ENCODE measurements at regions not wholly inside any gene's neighbourhood (a gene's known extent, or its start where the extent isn't known, plus 50 kb on each side); places are given as distances from the start of the nearest gene placed in this dataset.

DNA sequence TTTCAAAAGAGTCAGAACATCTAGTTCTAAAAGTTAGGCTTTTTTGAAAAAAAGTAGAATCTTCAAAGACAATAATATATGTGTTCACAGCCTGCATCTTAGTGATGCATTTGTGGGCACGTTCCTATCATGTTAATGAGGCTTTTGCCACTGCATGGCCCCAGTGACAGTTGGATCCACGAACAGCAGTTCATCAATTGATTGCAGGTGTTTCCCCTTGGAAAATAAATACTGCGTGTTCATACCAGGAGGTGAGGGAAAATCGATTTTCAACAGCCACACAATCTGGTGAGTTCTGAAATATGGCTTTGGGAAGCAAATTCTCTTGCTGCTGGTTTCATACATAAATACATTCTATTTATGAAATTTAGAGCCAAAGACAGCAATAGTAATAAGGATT is 343.8 kb upstream of the SLC10A2 start:
- Histone ChIP-seq H3K27ac (no peak overlapping the region), H3K4me3 (ENCODE audit: low read depth, low read length) (no peak overlapping the region), H3K27me3 (replicated peaks) (no peaks in the 10 kb centered on the region), H3K36me3 (replicated peaks) (no peaks in the 10 kb centered on the region)
- TF ChIP-seq, protein P1, sequence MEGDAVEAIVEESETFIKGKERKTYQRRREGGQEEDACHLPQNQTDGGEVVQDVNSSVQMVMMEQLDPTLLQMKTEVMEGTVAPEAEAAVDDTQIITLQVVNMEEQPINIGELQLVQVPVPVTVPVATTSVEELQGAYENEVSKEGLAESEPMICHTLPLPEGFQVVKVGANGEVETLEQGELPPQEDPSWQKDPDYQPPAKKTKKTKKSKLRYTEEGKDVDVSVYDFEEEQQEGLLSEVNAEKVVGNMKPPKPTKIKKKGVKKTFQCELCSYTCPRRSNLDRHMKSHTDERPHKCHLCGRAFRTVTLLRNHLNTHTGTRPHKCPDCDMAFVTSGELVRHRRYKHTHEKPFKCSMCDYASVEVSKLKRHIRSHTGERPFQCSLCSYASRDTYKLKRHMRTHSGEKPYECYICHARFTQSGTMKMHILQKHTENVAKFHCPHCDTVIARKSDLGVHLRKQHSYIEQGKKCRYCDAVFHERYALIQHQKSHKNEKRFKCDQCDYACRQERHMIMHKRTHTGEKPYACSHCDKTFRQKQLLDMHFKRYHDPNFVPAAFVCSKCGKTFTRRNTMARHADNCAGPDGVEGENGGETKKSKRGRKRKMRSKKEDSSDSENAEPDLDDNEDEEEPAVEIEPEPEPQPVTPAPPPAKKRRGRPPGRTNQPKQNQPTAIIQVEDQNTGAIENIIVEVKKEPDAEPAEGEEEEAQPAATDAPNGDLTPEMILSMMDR (IDR thresholded peaks at IDR 0.05; ENCODE audit: low read depth, low read length, missing control alignments) = no peak
- no peak for DNase-seq
- in situ Hi-C loops (cut with HindIII; ENCODE audit: low pct_ligation_motif_present, low sequenced_read_pairs) = no loop called here

- no peak overlapping the region for H3K4me3 ChIP-seq (ENCODE audit: low read depth, low read length)
- no peak for DNase-seq
- no peak overlapping the region for H3K27ac ChIP-seq
- H3K36me3 ChIP-seq (replicated peaks) = no peaks in the 10 kb centered on the region
- in situ Hi-C loops (cut with HindIII; ENCODE audit: low pct_ligation_motif_present, low sequenced_read_pairs) = no loop called here
- TF ChIP-seq, protein P1 (IDR thresholded peaks at IDR 0.05; ENCODE audit: low read depth, low read length, missing control alignments) = no peak
- no peaks in the 10 kb centered on the region for H3K27me3 ChIP-seq (replicated peaks)
Observed at GRCh38 chr13:103406967-103407366, 340.8 kb upstream of the SLC10A2 start.

DNA sequence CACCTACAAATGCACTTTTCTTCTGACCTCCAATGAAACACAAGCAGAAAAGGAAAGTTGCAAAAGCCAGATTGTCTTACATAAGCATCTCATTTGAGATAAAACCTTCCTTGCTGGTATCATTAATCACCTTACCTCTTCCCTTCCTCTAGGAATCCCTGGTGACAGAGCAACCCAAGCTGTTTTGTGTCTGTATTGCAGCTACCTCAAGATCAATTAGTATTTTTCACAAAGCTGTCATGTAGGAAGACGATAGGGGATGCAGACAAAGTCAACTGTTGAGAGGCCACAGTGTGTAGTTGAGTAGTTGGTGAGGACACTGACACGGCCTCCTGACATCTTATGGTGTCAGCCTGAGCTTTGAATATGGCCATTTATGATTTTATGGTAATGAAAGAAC is 339.1 kb upstream of the SLC10A2 start:
- no peak overlapping the region for H3K27ac ChIP-seq
- in situ Hi-C loops (cut with HindIII; ENCODE audit: low pct_ligation_motif_present, low sequenced_read_pairs) = no loop called here
- TF ChIP-seq, protein P1 (IDR thresholded peaks at IDR 0.05; ENCODE audit: low read depth, low read length, missing control alignments) = no peak
- DNase-seq = no peak
- no peaks in the 10 kb centered on the region for H3K36me3 ChIP-seq (replicated peaks)
- no peak overlapping the region for H3K4me3 ChIP-seq (ENCODE audit: low read depth, low read length)
- no peaks in the 10 kb centered on the region for H3K27me3 ChIP-seq (replicated peaks)

DNA sequence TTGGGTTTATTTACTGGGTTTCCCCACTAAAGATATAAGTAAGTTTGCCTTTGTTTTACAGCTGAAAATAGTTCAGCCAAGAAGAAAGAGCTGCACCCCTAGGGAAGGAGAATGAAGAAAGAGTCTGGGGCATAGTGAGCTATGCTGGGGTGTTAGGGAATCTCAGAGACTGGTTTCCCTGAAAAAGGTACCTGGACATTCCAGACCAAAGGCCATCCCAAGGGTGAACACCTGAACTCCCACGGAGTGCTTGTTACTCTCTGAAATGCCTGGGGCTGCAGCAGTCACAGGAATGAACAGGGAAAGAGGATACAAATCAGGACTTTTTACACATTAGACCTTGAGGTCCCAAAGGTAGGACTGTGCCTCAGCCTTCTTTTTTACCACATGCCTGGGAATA is 337.6 kb upstream of the SLC10A2 start:
- in situ Hi-C loops (cut with HindIII; ENCODE audit: low pct_ligation_motif_present, low sequenced_read_pairs) = no loop called here
- TF ChIP-seq, protein P1 (IDR thresholded peaks at IDR 0.05; ENCODE audit: low read depth, low read length, missing control alignments) = no peak

GRCh38 chr13:103403148-103403740 is 337.0 kb upstream of the SLC10A2 start:
- TF ChIP-seq, protein P1 (IDR thresholded peaks at IDR 0.05; ENCODE audit: low read depth, low read length, missing control alignments) = no peak
- Histone ChIP-seq H3K36me3 (replicated peaks) (no peaks in the 10 kb centered on the region), H3K4me3 (ENCODE audit: low read depth, low read length) (no peak overlapping the region), H3K27ac (no peak overlapping the region), H3K27me3 (replicated peaks) (no peaks in the 10 kb centered on the region)
- no peak for DNase-seq
- in situ Hi-C loops (cut with HindIII; ENCODE audit: low pct_ligation_motif_present, low sequenced_read_pairs) = no loop called here

More for the DNA sequence above, 337.6 kb upstream of the SLC10A2 start:
- no peaks in the 10 kb centered on the region for H3K36me3 ChIP-seq (replicated peaks)
- H3K27ac ChIP-seq = no peak overlapping the region
- H3K27me3 ChIP-seq (replicated peaks) = no peaks in the 10 kb centered on the region
- no peak for DNase-seq
- H3K4me3 ChIP-seq (ENCODE audit: low read depth, low read length) = no peak overlapping the region

GRCh38 chr13:103395139-103395538 is 328.9 kb upstream of the SLC10A2 start:
- in situ Hi-C loops (cut with HindIII; ENCODE audit: low pct_ligation_motif_present, low sequenced_read_pairs) = no loop called here
- Histone ChIP-seq H3K4me3 (ENCODE audit: low read depth, low read length) (no peak overlapping the region), H3K27ac (no peak overlapping the region), H3K27me3 (replicated peaks) (no peaks in the 10 kb centered on the region), H3K36me3 (replicated peaks) (no peaks in the 10 kb centered on the region)
- DNase-seq = no peak
- TF ChIP-seq, protein P1 (IDR thresholded peaks at IDR 0.05; ENCODE audit: low read depth, low read length, missing control alignments) = no peak

Measured in brain microvascular endothelial cell (primary cell).